SIG-M5 (cell line): ENCODE measurements at regions not wholly inside any gene's neighbourhood (a gene's known extent, or its start where the extent isn't known, plus 50 kb on each side); places are given as distances from the start of the nearest gene placed in this dataset.
"Not testable (repeated sequence)": the region's sequence is repeated elsewhere in the genome, so short reads cannot be mapped to it uniquely, and the experiment has no call there.

Source experiments
- DNase-seq: peaks from one replicate; lab custom pipeline; 2025; lab: John Stamatoyannopoulos, UW

DNA sequence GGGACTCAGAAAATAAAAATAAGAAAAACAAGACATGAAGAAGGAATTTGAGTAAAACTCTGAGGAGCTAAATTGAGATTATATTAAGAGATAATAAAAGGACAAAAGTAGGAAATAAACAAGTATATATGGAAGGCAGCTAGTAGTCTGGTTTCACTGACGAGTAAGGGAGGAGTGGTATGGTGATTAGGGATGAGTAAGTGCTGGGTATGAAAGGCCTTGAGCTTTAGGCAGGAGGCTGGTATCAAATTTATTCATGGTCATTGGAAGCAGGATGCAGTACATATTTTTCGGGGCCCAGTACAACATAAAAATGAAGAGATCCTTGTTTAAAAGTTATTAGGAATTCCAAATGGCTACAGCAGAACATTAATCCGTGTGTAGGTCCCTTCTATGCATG, 789.7 kb upstream of the PRMT6 start:
- no peak for DNase-seq

DNA sequence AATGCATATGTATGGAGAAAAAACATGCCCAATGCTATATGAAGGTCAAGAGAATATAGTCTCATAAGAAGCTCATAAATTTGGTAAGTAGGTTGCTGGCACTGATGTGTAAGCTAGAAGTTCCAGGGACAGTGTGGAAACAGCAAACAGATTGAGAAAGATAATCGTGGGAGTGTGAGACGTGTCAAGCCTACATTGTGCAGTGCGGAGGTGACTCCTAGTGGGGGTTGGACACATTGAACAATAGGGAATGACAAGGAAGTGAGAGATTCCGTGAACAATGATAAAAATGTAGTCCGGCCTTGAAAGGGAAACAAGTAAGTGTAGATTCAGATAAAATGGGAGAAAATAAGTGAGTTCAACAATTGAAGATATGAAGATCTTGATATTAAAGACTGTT, 788.4 kb upstream of the PRMT6 start:
- DNase-seq: no peak

- DNase-seq: no peak
These were observed 779.6 kb upstream of the PRMT6 start for GRCh38 chr1:106276871-106277270.

DNA sequence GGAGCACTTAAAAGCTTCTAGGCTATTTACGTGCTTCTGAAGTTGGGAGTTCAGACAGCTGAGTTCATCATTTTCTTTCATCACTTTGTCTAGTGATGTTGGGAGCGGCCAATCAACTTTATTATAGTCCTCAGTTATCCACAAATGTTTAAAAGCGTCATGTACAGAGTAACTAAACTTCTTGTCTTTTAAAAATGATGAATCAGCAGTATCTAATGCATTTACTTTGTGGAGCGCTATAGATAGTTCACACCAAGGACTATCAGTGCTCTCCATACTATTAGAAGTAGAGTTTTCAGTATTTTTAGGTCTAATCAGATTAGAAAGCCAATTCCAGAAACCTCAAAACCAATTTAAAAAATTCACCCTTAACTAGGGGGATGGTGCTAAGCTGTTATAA, 778.7 kb upstream of the PRMT6 start:
- DNase-seq: no peak

DNA sequence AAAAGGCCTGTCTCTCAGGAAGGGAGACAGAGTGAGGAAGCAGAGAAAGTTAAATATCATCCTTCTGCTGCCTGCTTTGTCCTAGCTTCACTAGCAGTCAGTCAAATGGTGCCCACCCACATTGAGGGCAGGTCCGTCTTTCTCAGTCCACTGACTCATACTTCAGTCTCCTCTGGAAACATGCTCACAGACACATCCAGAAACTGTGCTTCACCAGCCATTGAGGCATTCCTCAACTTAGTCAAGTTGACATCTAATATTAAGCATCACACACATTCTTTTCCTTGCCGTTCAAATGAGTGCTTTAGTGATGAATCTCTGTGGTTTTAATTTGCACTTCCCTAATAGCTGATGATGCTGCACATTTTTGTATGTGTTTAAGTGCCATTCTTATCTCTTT, 777.8 kb upstream of the PRMT6 start:
- DNase-seq: no peak

- no peak for DNase-seq
These were observed 767.1 kb upstream of the PRMT6 start for GRCh38 chr1:106289265-106289928.

- DNase-seq: no peak
These were observed 765.5 kb upstream of the PRMT6 start for GRCh38 chr1:106290805-106291501.

- DNase-seq: no peak
These were observed 764.3 kb upstream of the PRMT6 start for GRCh38 chr1:106292130-106292529.

- no peak for DNase-seq
These were observed 760.0 kb upstream of the PRMT6 start for GRCh38 chr1:106296431-106296830.

- no peak for DNase-seq
These were observed 752.4 kb upstream of the PRMT6 start for GRCh38 chr1:106304106-106304505.

GRCh38 chr1:106319612-106320011, 736.9 kb upstream of the PRMT6 start:
- DNase-seq: no peak

DNA sequence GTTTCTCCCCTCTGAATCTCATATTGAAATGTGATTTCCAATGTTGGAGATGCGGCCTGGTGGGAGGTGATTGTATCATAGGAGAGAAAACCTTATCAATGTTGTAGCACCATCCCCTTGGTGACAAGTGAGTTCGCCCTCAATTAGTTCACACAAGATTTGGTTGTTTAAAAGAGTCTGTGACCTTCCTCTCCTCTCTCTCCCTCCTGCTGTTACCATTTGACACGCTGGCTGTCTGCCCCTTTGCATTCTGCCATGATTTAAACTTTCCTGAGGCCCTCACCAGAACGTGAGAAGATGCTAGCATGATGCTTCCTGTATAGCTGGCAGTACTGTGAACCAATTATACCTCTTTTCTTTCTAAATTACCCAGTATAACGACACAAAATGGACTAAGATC, 730.9 kb upstream of the PRMT6 start:
- no peak for DNase-seq

GRCh38 chr1:106344494-106344893, 712.0 kb upstream of the PRMT6 start:
- DNase-seq: no peak

DNA sequence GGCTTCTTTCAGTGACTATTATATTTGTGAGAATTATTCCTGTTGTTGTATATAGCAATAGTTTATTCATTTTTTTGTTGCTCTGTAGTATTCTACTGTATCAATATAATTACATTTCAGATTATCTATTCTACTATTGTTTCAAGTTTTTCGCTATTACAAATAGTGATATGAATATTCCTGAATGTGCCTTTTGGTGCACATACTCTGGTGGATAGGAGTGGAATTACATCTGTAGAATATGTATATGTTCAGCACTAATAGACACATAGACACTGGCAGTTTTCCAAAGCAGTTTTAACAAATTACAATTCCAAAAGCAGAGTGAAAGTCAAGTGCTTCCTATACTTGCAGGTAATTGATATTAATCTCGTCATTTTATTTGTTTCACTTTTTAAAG, 696.2 kb upstream of the PRMT6 start:
- no peak for DNase-seq

DNA sequence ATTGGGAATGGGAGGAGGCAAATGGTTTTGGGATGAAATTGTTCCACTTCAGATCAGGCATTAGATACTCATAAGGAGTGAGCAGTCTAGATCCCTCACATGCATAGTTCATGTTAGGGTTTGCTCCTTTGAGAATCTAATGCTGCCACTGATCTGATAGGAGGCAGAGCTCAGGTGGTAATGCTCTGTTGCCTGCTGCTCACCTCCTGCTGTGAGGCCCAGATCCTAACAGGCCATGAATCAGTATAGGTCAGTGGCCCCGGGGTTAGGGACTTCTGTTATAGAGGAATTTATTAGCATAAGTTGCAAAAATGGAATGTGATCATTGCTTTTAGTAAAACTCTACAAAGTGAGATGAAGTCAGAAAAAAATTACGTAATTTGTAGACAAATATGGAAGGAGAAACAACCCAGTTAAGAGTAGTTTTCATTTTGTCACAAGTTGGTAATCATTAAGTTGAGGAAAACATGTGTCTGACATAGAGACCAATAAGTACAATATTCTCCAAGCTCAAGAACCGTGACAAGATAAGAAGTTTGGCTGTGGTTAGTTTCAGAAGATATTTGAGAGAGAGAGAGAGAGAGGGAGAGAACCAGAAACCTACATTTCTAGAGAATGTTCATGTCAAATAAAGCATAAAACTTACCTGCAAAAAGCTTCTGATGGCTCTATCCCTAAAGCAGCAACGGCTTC, 689.7 kb upstream of the PRMT6 start:
- no peak for DNase-seq

GRCh38 chr1:106378261-106378660, 678.2 kb upstream of the PRMT6 start:
- no peak for DNase-seq

GRCh38 chr1:106380772-106381171, 675.7 kb upstream of the PRMT6 start:
- DNase-seq: no peak

DNA sequence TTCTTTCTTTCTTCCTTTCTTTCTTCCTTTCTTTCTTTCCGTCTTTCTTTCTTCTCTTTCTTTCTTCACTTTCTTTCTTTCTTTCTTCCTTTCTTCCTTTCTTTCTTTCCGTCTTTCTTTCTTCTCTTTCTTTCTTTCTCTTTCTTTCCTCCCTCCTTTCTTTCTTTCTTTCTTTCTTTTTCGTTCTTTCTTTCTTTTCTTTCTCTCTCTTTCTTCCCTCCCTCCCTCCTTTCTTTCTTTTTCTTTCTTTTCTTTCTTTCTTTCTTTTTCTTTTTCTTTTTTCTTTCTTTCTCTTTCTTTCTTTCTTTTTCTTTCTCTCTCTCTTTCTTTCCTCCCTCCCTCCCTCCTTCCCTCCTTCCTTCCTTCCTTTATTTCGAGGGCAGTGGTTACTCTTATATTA, 667.3 kb upstream of the PRMT6 start:
- not testable (repeated sequence) for DNase-seq

GRCh38 chr1:106393046-106393445, 663.4 kb upstream of the PRMT6 start:
- no peak for DNase-seq

DNA sequence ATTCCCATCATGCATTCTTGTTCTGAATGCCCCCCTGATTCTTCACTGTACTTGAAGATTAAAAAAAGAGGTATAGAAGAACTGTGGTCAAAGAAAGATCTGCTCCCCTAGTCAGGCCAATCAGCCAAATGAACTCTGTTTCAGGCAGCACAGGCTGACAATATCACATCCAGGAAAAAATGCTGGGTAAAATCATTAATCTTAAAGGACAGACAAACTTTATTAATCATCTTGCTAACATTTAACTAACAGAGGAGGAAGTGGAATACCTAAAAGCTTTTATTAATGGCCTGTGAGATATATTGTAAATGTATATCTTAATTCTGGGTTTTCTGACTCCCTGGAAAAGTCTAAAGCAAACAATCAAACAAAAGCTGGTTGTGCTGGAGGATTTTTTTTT, 660.5 kb upstream of the PRMT6 start:
- no peak for DNase-seq

GRCh38 chr1:106398391-106398790, 658.1 kb upstream of the PRMT6 start:
- DNase-seq: no peak

DNA sequence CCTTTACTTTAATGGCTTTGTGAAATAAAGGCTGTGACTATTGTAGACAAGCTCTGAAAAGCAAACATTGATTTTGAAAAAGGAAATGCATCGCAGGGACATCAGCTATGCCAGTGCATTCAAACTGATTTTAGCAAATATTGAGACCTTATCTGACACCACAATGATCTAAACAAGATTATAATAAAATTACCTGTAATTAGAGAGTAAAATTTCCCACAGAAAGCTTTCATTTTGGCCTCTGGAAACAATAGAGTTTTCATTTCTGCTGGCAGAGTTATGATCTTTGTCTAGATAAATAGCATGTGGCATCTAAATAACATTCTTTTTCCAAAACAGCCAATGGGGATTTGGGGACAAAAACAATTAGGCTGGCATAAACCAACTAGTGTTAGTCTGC, 650.4 kb upstream of the PRMT6 start:
- DNase-seq: no peak

DNA sequence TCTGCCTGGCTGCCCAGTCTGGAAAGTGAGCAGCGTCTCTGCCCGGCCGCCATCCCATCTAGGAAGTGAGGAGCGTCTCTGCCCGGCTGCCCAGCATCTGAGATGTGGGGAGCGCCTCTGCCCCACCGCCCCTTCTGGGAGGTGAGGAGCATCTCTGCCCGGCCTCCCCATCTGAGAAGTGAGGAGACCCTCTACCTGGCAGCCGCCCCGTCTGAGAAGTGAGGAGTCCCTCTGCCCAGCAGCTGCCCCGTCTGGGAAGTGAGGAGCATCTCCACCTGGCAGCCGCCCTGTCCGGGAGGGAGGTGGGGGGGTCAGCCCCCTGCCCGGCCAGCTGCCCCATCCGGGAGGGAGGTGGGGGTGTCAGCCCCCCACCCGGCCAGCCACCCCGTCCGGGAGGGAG, 644.2 kb upstream of the PRMT6 start:
- not testable (repeated sequence) for DNase-seq
